Skeletal muscle tissue (tissue), 3 donors: ENCODE measurements at regions not wholly inside any gene's neighbourhood (a gene's known extent, or its start where the extent isn't known, plus 50 kb on each side); places are given as distances from the start of the nearest gene placed in this dataset.
A peak's percentile ranks its signal among the peaks of the same experiment; 100 is the strongest.

ENCODE experiments used
- H3K27ac ChIP-seq: one replicate; pipeline ENCODE4 v1.7.0; 2013; ENCODE audit warnings: mild to moderate bottlenecking, low read depth, low read length, inconsistent platforms
- H3K27me3 ChIP-seq, 3 donors: one replicate each; pipeline ENCODE4 v1.7.0; 2013; ENCODE audit warnings: low read length in 3 of 3; ENCODE audit not compliant: control insufficient read depth in 3 of 3, insufficient read depth in 3 of 3
- H3K36me3 ChIP-seq, 3 donors: one replicate each; pipeline ENCODE4 v1.7.0; 2013; ENCODE audit warnings: low read length in 3 of 3; ENCODE audit not compliant: control insufficient read depth in 3 of 3, insufficient read depth in 3 of 3
- H3K4me1 ChIP-seq, 3 donors: one replicate each; pipeline ENCODE4 v1.7.0; 2013; ENCODE audit warnings: low read length in 3 of 3, mild to moderate bottlenecking in 3 of 3; ENCODE audit not compliant: control insufficient read depth in 3 of 3, insufficient read depth in 3 of 3
- H3K4me3 ChIP-seq, 3 donors: one replicate each; pipeline ENCODE4 v1.7.0; 2013; ENCODE audit warnings: low read length in 3 of 3
- H3K9ac ChIP-seq, 3 donors: one replicate each; pipeline ENCODE4 v1.7.0; 2013; ENCODE audit warnings: low read length in 3 of 3, mild to moderate bottlenecking in 3 of 3, moderate library complexity in 2 of 3, low read depth in 1 of 3
- H3K9me3 ChIP-seq, 3 donors: one replicate each; pipeline ENCODE4 v1.7.0; 2013; ENCODE audit warnings: low read length in 3 of 3; ENCODE audit not compliant: control insufficient read depth in 3 of 3
- donor health status: Osteomylitis.

DNA sequence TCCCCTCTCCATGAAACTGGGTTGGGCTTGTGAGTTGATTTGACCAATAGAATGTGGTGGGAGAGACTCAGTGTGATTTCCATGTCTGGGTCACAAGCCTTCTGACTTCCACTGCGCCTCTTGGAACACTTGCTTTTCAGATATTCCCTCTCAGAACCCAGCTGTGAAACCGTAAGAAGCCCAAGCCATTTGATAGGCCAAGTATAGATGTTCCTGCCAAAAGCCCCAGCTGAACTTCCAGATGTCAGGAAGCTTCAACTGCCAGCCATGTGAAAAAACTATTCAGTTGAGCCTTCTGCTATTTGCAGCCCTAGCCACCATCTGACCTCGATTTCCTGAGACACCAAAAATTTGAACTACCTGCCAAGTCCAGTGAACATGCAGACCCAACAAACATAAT, 387.8 kb upstream of the GJE1 start:
- Histone ChIP-seq H3K36me3 (no peaks in the 10 kb centered on the region), H3K9ac (no peak overlapping the region), H3K27me3 (no peaks in the 10 kb centered on the region), H3K4me3 (no peak overlapping the region), H3K9me3 (no peaks in the 10 kb centered on the region), H3K27ac (no peak overlapping the region), H3K4me1 (no peaks in the 10 kb centered on the region)

GRCh38 chr6:141744194-141744925, 388.4 kb upstream of the GJE1 start:
- Histone ChIP-seq H3K36me3 (no peaks in the 10 kb centered on the region), H3K9me3 (no peaks in the 10 kb centered on the region), H3K4me3 (no peak overlapping the region), H3K4me1 (no peaks in the 10 kb centered on the region), H3K27me3 (no peaks in the 10 kb centered on the region), H3K27ac (no peak overlapping the region), H3K9ac (no peak overlapping the region)

GRCh38 chr6:141736104-141736503, 396.6 kb upstream of the GJE1 start:
- no peak overlapping the region for H3K4me3 ChIP-seq
- H3K9ac ChIP-seq, result no peak overlapping the region
- no peak overlapping the region for H3K27ac ChIP-seq
- no peaks in the 10 kb centered on the region for H3K4me1 ChIP-seq
- no peaks in the 10 kb centered on the region for H3K36me3 ChIP-seq
- no peaks in the 10 kb centered on the region for H3K27me3 ChIP-seq
- H3K9me3 ChIP-seq, result no peaks in the 10 kb centered on the region

DNA sequence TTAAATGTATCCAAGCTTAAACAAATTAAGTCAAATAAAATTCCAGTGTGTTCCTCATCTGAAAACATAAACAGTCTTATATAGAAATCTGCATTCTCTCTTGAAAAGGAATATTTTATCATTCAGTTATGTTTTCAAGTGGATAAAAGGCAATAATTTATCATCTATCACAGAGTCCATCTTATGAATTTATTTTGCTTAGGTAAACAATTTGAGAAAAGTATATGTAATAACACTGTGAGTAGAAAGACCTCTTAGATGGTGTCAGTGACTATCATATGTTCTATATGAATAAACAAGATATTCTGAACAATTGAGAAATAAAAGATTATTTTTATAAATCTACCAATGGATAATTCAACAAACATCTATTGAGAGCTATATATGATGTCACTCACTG, 397.6 kb upstream of the GJE1 start:
- Histone ChIP-seq H3K4me3 (no peak overlapping the region), H3K9me3 (no peaks in the 10 kb centered on the region), H3K4me1 (no peaks in the 10 kb centered on the region), H3K27me3 (no peaks in the 10 kb centered on the region), H3K9ac (no peak overlapping the region), H3K36me3 (no peaks in the 10 kb centered on the region), H3K27ac (no peak overlapping the region)

- H3K36me3 ChIP-seq, result no peaks in the 10 kb centered on the region
- H3K27me3 ChIP-seq, result no peaks in the 10 kb centered on the region
- no peaks in the 10 kb centered on the region for H3K9me3 ChIP-seq
- no peak overlapping the region for H3K9ac ChIP-seq
- no peak overlapping the region for H3K27ac ChIP-seq
- no peaks in the 10 kb centered on the region for H3K4me1 ChIP-seq
- no peak overlapping the region for H3K4me3 ChIP-seq
Measured at GRCh38 chr6:141734071-141734840, 398.5 kb upstream of the GJE1 start.

- Histone ChIP-seq H3K4me1 (no peaks in the 10 kb centered on the region), H3K36me3 (no peaks in the 10 kb centered on the region), H3K9ac (no peak overlapping the region), H3K27ac (no peak overlapping the region), H3K27me3 (no peaks in the 10 kb centered on the region), H3K9me3 (no peaks in the 10 kb centered on the region), H3K4me3 (no peak overlapping the region)
Measured at GRCh38 chr6:141729146-141729545, 403.6 kb upstream of the GJE1 start.

- no peaks in the 10 kb centered on the region for H3K36me3 ChIP-seq
- H3K27me3 ChIP-seq, result no peaks in the 10 kb centered on the region
- H3K4me1 ChIP-seq, result no peaks in the 10 kb centered on the region
- H3K4me3 ChIP-seq, result peak overlapping the region in 1 of 3 donors; percentile 54
- H3K27ac ChIP-seq, result no peak overlapping the region
- H3K9me3 ChIP-seq, result no peaks in the 10 kb centered on the region
- H3K9ac ChIP-seq, result no peak overlapping the region
Measured at GRCh38 chr6:141728330-141728729, 404.4 kb upstream of the GJE1 start.

GRCh38 chr6:141726248-141726647, 406.5 kb upstream of the GJE1 start:
- H3K36me3 ChIP-seq, result no peaks in the 10 kb centered on the region
- no peak overlapping the region for H3K4me3 ChIP-seq
- no peak overlapping the region for H3K9ac ChIP-seq
- no peak overlapping the region for H3K27ac ChIP-seq
- no peaks in the 10 kb centered on the region for H3K27me3 ChIP-seq
- H3K9me3 ChIP-seq, result no peaks in the 10 kb centered on the region
- no peaks in the 10 kb centered on the region for H3K4me1 ChIP-seq

GRCh38 chr6:141724731-141725130, 408.0 kb upstream of the GJE1 start:
- Histone ChIP-seq H3K9me3 (no peaks in the 10 kb centered on the region), H3K4me3 (no peak overlapping the region), H3K4me1 (no peaks in the 10 kb centered on the region), H3K9ac (no peak overlapping the region), H3K36me3 (no peaks in the 10 kb centered on the region), H3K27me3 (no peaks in the 10 kb centered on the region), H3K27ac (no peak overlapping the region)

DNA sequence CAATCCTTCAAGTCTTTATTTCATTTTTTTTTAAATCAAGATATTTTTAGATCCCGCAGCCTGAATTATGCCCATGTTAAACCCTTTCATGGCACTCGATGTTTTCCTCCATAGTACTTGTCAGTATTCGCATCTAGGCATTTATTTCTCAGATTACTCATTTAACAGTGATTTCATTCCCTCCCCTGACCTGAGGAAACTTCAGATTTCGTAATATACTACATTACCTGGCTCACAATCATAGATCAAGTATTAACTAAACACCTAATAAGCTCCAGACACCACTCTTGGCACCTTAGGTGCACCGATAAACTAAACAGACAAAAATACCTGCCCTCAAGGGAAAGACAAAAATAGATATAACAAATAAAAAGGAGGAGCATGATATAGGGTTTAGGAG, 413.2 kb upstream of the GJE1 start:
- Histone ChIP-seq H3K9me3 (no peaks in the 10 kb centered on the region), H3K9ac (no peak overlapping the region), H3K4me1 (no peaks in the 10 kb centered on the region), H3K36me3 (no peaks in the 10 kb centered on the region), H3K4me3 (no peak overlapping the region), H3K27ac (no peak overlapping the region), H3K27me3 (no peaks in the 10 kb centered on the region)
